Osteoblast (primary cell): ENCODE measurements at regions not wholly inside any gene's neighbourhood (a gene's known extent, or its start where the extent isn't known, plus 50 kb on each side); places are given as distances from the start of the nearest gene placed in this dataset.

ENCODE experiments used
- DNase-seq: peaks from one replicate; pipeline ENCODE4 v3.0.0; 2011; ENCODE audit warnings: low spot score, mixed read lengths; ENCODE audit not compliant: insufficient read length; ENCODE audit errors: missing footprints
- H2AFZ ChIP-seq: 2 replicates; pipeline ENCODE4 v1.6.0; 2011; ENCODE audit warnings: mild to moderate bottlenecking, low read length
- H3K27ac ChIP-seq: 2 replicates; pipeline ENCODE4 v1.5.1; 2011; ENCODE audit warnings: mild to moderate bottlenecking, low read depth, low read length, moderate library complexity
- H3K27me3 ChIP-seq: 2 replicates; pipeline ENCODE4 v1.6.0; 2012; ENCODE audit warnings: mild to moderate bottlenecking, control low read depth, inconsistent platforms, low read length, moderate library complexity; ENCODE audit not compliant: insufficient read depth
- H3K36me3 ChIP-seq: 2 replicates; pipeline ENCODE4 v1.5.1; 2011; ENCODE audit warnings: mild to moderate bottlenecking, low read length, control low read depth, moderate library complexity; ENCODE audit not compliant: insufficient read depth
- H3K4me1 ChIP-seq: 2 replicates; pipeline ENCODE4 v1.5.1; 2011; ENCODE audit warnings: mild to moderate bottlenecking, low read length, control low read depth, moderate library complexity; ENCODE audit not compliant: insufficient read depth
- H3K4me2 ChIP-seq: 2 replicates; pipeline ENCODE4 v1.6.0; 2011; ENCODE audit warnings: mild to moderate bottlenecking, low read length; ENCODE audit not compliant: insufficient read depth
- H3K4me3 ChIP-seq: fragments of 200-600 bp; sonication (generic); 3 replicates; pipeline ENCODE4 v1.5.1; 2012; ENCODE audit warnings: mild to moderate bottlenecking, low read length, inconsistent platforms; ENCODE audit not compliant: insufficient read depth
- H3K79me2 ChIP-seq: 2 replicates; pipeline ENCODE4 v1.6.0; 2012; ENCODE audit warnings: mild to moderate bottlenecking, low read length, control low read depth, inconsistent platforms; ENCODE audit not compliant: insufficient read depth
- H3K9me3 ChIP-seq: 2 replicates; pipeline ENCODE4 v1.5.1; 2011; ENCODE audit warnings: low read depth, low read length, control low read depth
- H4K20me1 ChIP-seq: 2 replicates; pipeline ENCODE4 v1.6.0; 2012; ENCODE audit warnings: mild to moderate bottlenecking, low read length, control low read depth; ENCODE audit not compliant: insufficient read depth
- CTCF ChIP-seq: IDR thresholded peaks from 2 replicates; pipeline ENCODE4 v1.5.1; 2011; ENCODE audit warnings: mild to moderate bottlenecking, low read depth, low read length, moderate library complexity; ENCODE audit errors: extremely low read depth

- no peak for TF ChIP-seq CTCF
- Histone ChIP-seq H3K9me3 (no peaks in the 10 kb centered on the region), H4K20me1 (no peaks in the 10 kb centered on the region), H3K4me3 (no peak overlapping the region), H3K4me1 (peaks cover 47% of the 10 kb centered on the region), H3K36me3 (no peaks in the 10 kb centered on the region), H3K4me2 (no peak overlapping the region), H2AFZ (peak overlapping the region; percentile 7), H3K27ac (peak overlapping the region; percentile 49), H3K79me2 (no peaks in the 10 kb centered on the region), H3K27me3 (no peaks in the 10 kb centered on the region)
- peak; percentile 65 for DNase-seq
These were observed 55.7 kb upstream of the IL6 start for GRCh38 chr7:22671177-22671879.

GRCh38 chr7:22670422-22670815 is 56.6 kb upstream of the IL6 start:
- H3K9me3 ChIP-seq = no peaks in the 10 kb centered on the region
- peaks cover 50% of the 10 kb centered on the region for H3K4me1 ChIP-seq
- peak overlapping the region; percentile 29 for H2AFZ ChIP-seq
- H3K36me3 ChIP-seq = no peaks in the 10 kb centered on the region
- no peak for TF ChIP-seq CTCF
- no peak for DNase-seq
- H3K27me3 ChIP-seq = no peaks in the 10 kb centered on the region
- H3K27ac ChIP-seq = peak overlapping the region; percentile 4
- no peaks in the 10 kb centered on the region for H4K20me1 ChIP-seq
- H3K4me3 ChIP-seq = no peak overlapping the region
- no peaks in the 10 kb centered on the region for H3K79me2 ChIP-seq
- no peak overlapping the region for H3K4me2 ChIP-seq

GRCh38 chr7:22669692-22670421 is 57.1 kb upstream of the IL6 start:
- H4K20me1 ChIP-seq = no peaks in the 10 kb centered on the region
- H3K27ac ChIP-seq = peak overlapping the region; percentile 4
- H3K4me2 ChIP-seq = no peak overlapping the region
- TF ChIP-seq CTCF = no peak
- no peak overlapping the region for H2AFZ ChIP-seq
- H3K27me3 ChIP-seq = no peaks in the 10 kb centered on the region
- DNase-seq = no peak
- H3K79me2 ChIP-seq = no peaks in the 10 kb centered on the region
- no peak overlapping the region for H3K4me3 ChIP-seq
- H3K36me3 ChIP-seq = no peaks in the 10 kb centered on the region
- peaks cover 50% of the 10 kb centered on the region for H3K4me1 ChIP-seq
- H3K9me3 ChIP-seq = no peaks in the 10 kb centered on the region

GRCh38 chr7:22668971-22669401 is 58.0 kb upstream of the IL6 start:
- Histone ChIP-seq H3K4me2 (no peak overlapping the region), H2AFZ (no peak overlapping the region), H3K36me3 (no peaks in the 10 kb centered on the region), H3K79me2 (no peaks in the 10 kb centered on the region), H3K27ac (no peak overlapping the region), H3K9me3 (no peaks in the 10 kb centered on the region), H3K4me1 (peaks cover 50% of the 10 kb centered on the region), H4K20me1 (no peaks in the 10 kb centered on the region), H3K4me3 (no peak overlapping the region), H3K27me3 (no peaks in the 10 kb centered on the region)
- DNase-seq = no peak
- no peak for TF ChIP-seq CTCF
